CD4-positive, alpha-beta memory T cell (primary cell): ENCODE measurements at regions not wholly inside any gene's neighbourhood (a gene's known extent, or its start where the extent isn't known, plus 50 kb on each side); places are given as distances from the start of the nearest gene placed in this dataset.

Experiments used
- CTCF ChIA-PET: fragments of 350-600 bp; sonication (Branson Sonifier 250); formaldehyde crosslinking; loops from one replicate; lab custom pipeline; 2021; ENCODE audit warnings: inconsistent platforms; ENCODE audit not compliant: partially characterized antibody; lab: Charles Lee
- POLR2A ChIA-PET: fragments of 350-600 bp; sonication (Branson Sonifier 250); formaldehyde crosslinking; loops from one replicate; lab custom pipeline; 2021; ENCODE audit not compliant: partially characterized antibody; lab: Charles Lee
- DNase-seq, 5 donors: peaks; one replicate each; pipeline versions ENCODE4 v3.0.0 to v3.0.0-alpha.2; 2020 to 2022; ENCODE audit warnings: mixed read lengths in 1 of 5
- H3K27ac ChIP-seq: one replicate; pipeline ENCODE4 v1.7.0; 2013; ENCODE audit warnings: low read depth, low read length
- H3K27me3 ChIP-seq: 2 replicates; pipeline ENCODE4 v1.7.0; 2013; ENCODE audit warnings: mild to moderate bottlenecking, low read length, moderate library complexity; ENCODE audit not compliant: insufficient read depth
- H3K36me3 ChIP-seq: 2 replicates; pipeline ENCODE4 v1.7.0; 2013; ENCODE audit warnings: mild to moderate bottlenecking, low read length, moderate library complexity; ENCODE audit not compliant: insufficient read depth
- H3K4me1 ChIP-seq: 2 replicates; pipeline ENCODE4 v1.7.0; 2013; ENCODE audit warnings: mild to moderate bottlenecking, low read length, moderate library complexity; ENCODE audit not compliant: insufficient read depth
- H3K4me3 ChIP-seq, 2 donors: one replicate each; pipeline ENCODE4 v1.7.0; 2013; ENCODE audit warnings: low read length in 2 of 2, mild to moderate bottlenecking in 1 of 2
- H3K9me3 ChIP-seq, 2 donors: one replicate each; pipeline ENCODE4 v1.7.0; 2013; ENCODE audit warnings: low read length in 2 of 2, control low read depth in 1 of 2; ENCODE audit not compliant: control insufficient read depth in 1 of 2
- H3K27ac Mint-ChIP-seq, 7 donors: one replicate each; pipeline ENCODE4 v1.8.0; 2020 to 2021; ENCODE audit warnings: mixed read lengths in 7 of 7, mild to moderate bottlenecking in 6 of 7, inconsistent platforms in 3 of 7, moderate library complexity in 3 of 7
- H3K27me3 Mint-ChIP-seq, 2 donors: one replicate each; pipeline ENCODE4 v1.8.0; 2020 to 2021; ENCODE audit warnings: mixed read lengths in 2 of 2
- H3K36me3 Mint-ChIP-seq, 2 donors: one replicate each; pipeline ENCODE4 v1.8.0; 2020 to 2021; ENCODE audit warnings: mixed read lengths in 2 of 2, inconsistent platforms in 1 of 2, mild to moderate bottlenecking in 1 of 2
- H3K4me1 Mint-ChIP-seq, 4 donors: one replicate each; pipeline ENCODE4 v1.8.0; 2020 to 2021; ENCODE audit warnings: mixed read lengths in 4 of 4, mild to moderate bottlenecking in 1 of 4
- H3K4me3 Mint-ChIP-seq, 8 donors: one replicate each; pipeline ENCODE4 v1.8.0; 2020 to 2021; ENCODE audit warnings: mixed read lengths in 8 of 8, mild to moderate bottlenecking in 7 of 8, moderate library complexity in 6 of 8, inconsistent platforms in 3 of 8
- H3K9me3 Mint-ChIP-seq, 8 donors: one replicate each; pipeline ENCODE4 v1.8.0; 2020 to 2021; ENCODE audit warnings: mixed read lengths in 8 of 8, mild to moderate bottlenecking in 5 of 8, inconsistent platforms in 3 of 8, moderate library complexity in 1 of 8
- intact Hi-C: fragments of 100-400 bp; cut with micrococcal nuclease; formaldehyde crosslinking; loops from one replicate; pipeline ENCODE4 v1.15.1; 2023

- CTCF ChIA-PET, result no interaction called here
- no peaks in the 10 kb centered on the region for H3K4me1 Mint-ChIP-seq
- Histone ChIP-seq H3K27ac (no peak overlapping the region), H3K36me3 (no peaks in the 10 kb centered on the region), H3K27me3 (no peaks in the 10 kb centered on the region), H3K9me3 (no peaks in the 10 kb centered on the region), H3K4me1 (no peaks in the 10 kb centered on the region), H3K4me3 (no peak overlapping the region)
- no peak overlapping the region for H3K27ac Mint-ChIP-seq
- POLR2A ChIA-PET, result no interaction called here
- peaks cover 0 to 17% (median 7%) of the 10 kb centered on the region in 8 donors for H3K9me3 Mint-ChIP-seq
- no peak for DNase-seq
- intact Hi-C loops, result no loop called here
- no peaks in the 10 kb centered on the region for H3K36me3 Mint-ChIP-seq
- H3K4me3 Mint-ChIP-seq, result no peak overlapping the region
- no peaks in the 10 kb centered on the region for H3K27me3 Mint-ChIP-seq
Measured at GRCh38 chr4:62168681-62169080, 968.6 kb downstream of the ADGRL3 start.

- Mint-ChIP-seq H3K36me3 (no peaks in the 10 kb centered on the region), H3K4me1 (no peaks in the 10 kb centered on the region), H3K27me3 (no peaks in the 10 kb centered on the region), H3K9me3 (peaks cover 4 to 29% (median 12%) of the 10 kb centered on the region in 8 donors), H3K4me3 (no peak overlapping the region), H3K27ac (no peak overlapping the region)
- H3K4me1 ChIP-seq, result no peaks in the 10 kb centered on the region
- H3K36me3 ChIP-seq, result no peaks in the 10 kb centered on the region
- H3K27me3 ChIP-seq, result no peaks in the 10 kb centered on the region
- CTCF ChIA-PET, result no interaction called here
- no peak for DNase-seq
- no peak overlapping the region for H3K4me3 ChIP-seq
- no peak overlapping the region for H3K27ac ChIP-seq
- no peaks in the 10 kb centered on the region for H3K9me3 ChIP-seq
- intact Hi-C loops, result no loop called here
- POLR2A ChIA-PET, result no interaction called here
Measured at GRCh38 chr4:62162606-62163005, 962.5 kb downstream of the ADGRL3 start.

- H3K27me3 ChIP-seq, result no peaks in the 10 kb centered on the region
- Mint-ChIP-seq H3K27ac (no peak overlapping the region), H3K27me3 (no peaks in the 10 kb centered on the region), H3K9me3 (peaks cover 4 to 29% (median 10%) of the 10 kb centered on the region in 8 donors), H3K4me3 (no peak overlapping the region), H3K36me3 (no peaks in the 10 kb centered on the region), H3K4me1 (no peaks in the 10 kb centered on the region)
- no peak for DNase-seq
- H3K4me3 ChIP-seq, result no peak overlapping the region
- no peak overlapping the region for H3K27ac ChIP-seq
- POLR2A ChIA-PET, result no interaction called here
- intact Hi-C loops, result no loop called here
- no peaks in the 10 kb centered on the region for H3K36me3 ChIP-seq
- H3K4me1 ChIP-seq, result no peaks in the 10 kb centered on the region
- no peaks in the 10 kb centered on the region for H3K9me3 ChIP-seq
- CTCF ChIA-PET, result no interaction called here
Measured at GRCh38 chr4:62161446-62161845, 961.3 kb downstream of the ADGRL3 start.

GRCh38 chr4:62159876-62160275 is 959.8 kb downstream of the ADGRL3 start:
- no peaks in the 10 kb centered on the region for H3K4me1 ChIP-seq
- no peak overlapping the region for H3K4me3 ChIP-seq
- H3K9me3 ChIP-seq, result no peaks in the 10 kb centered on the region
- no peaks in the 10 kb centered on the region for H3K27me3 ChIP-seq
- H3K36me3 ChIP-seq, result no peaks in the 10 kb centered on the region
- no peak overlapping the region for H3K4me3 Mint-ChIP-seq
- no peaks in the 10 kb centered on the region for H3K27me3 Mint-ChIP-seq
- H3K9me3 Mint-ChIP-seq, result peaks cover 4 to 26% (median 9%) of the 10 kb centered on the region in 8 donors
- no peak for DNase-seq
- ChIA-PET POLR2A (no interaction called here), CTCF (no interaction called here)
- no peak overlapping the region for H3K27ac Mint-ChIP-seq
- H3K4me1 Mint-ChIP-seq, result no peaks in the 10 kb centered on the region
- no peak overlapping the region for H3K27ac ChIP-seq
- intact Hi-C loops, result no loop called here
- no peaks in the 10 kb centered on the region for H3K36me3 Mint-ChIP-seq

- H3K27ac Mint-ChIP-seq, result no peak overlapping the region
- DNase-seq, result no peak
- no peak overlapping the region for H3K4me3 ChIP-seq
- no peaks in the 10 kb centered on the region for H3K27me3 ChIP-seq
- POLR2A ChIA-PET, result no interaction called here
- no peak overlapping the region for H3K4me3 Mint-ChIP-seq
- no peaks in the 10 kb centered on the region for H3K9me3 ChIP-seq
- no peak overlapping the region for H3K27ac ChIP-seq
- no peaks in the 10 kb centered on the region for H3K36me3 ChIP-seq
- H3K36me3 Mint-ChIP-seq, result no peaks in the 10 kb centered on the region
- peaks cover 4 to 26% (median 8%) of the 10 kb centered on the region in 8 donors for H3K9me3 Mint-ChIP-seq
- intact Hi-C loops, result no loop called here
- CTCF ChIA-PET, result no interaction called here
- H3K4me1 Mint-ChIP-seq, result no peaks in the 10 kb centered on the region
- H3K27me3 Mint-ChIP-seq, result no peaks in the 10 kb centered on the region
- no peaks in the 10 kb centered on the region for H3K4me1 ChIP-seq
Measured at GRCh38 chr4:62159306-62159705, 959.2 kb downstream of the ADGRL3 start.

GRCh38 chr4:62156205-62156604 is 956.1 kb downstream of the ADGRL3 start:
- Mint-ChIP-seq H3K27me3 (no peaks in the 10 kb centered on the region), H3K9me3 (peaks cover 4 to 22% (median 15%) of the 10 kb centered on the region in 8 donors), H3K4me3 (no peak overlapping the region), H3K36me3 (no peaks in the 10 kb centered on the region), H3K27ac (no peak overlapping the region), H3K4me1 (no peaks in the 10 kb centered on the region)
- no peaks in the 10 kb centered on the region for H3K27me3 ChIP-seq
- no peak for DNase-seq
- no peaks in the 10 kb centered on the region for H3K36me3 ChIP-seq
- no peak overlapping the region for H3K4me3 ChIP-seq
- no peak overlapping the region for H3K27ac ChIP-seq
- CTCF ChIA-PET, result no interaction called here
- H3K4me1 ChIP-seq, result no peaks in the 10 kb centered on the region
- POLR2A ChIA-PET, result no interaction called here
- intact Hi-C loops, result no loop called here
- no peaks in the 10 kb centered on the region for H3K9me3 ChIP-seq

- intact Hi-C loops, result no loop called here
Measured at GRCh38 chr4:62145276-62145675, 945.1 kb downstream of the ADGRL3 start.

GRCh38 chr4:62144431-62144830 is 944.3 kb downstream of the ADGRL3 start:
- no peak overlapping the region for H3K27ac Mint-ChIP-seq
- H3K9me3 ChIP-seq, result peaks cover 0 to 4% of the 10 kb centered on the region in 2 donors
- peaks cover 0 to 22% (median 8%) of the 10 kb centered on the region in 8 donors for H3K9me3 Mint-ChIP-seq
- H3K4me3 Mint-ChIP-seq, result no peak overlapping the region
- H3K4me1 Mint-ChIP-seq, result no peaks in the 10 kb centered on the region
- no peak for DNase-seq
- H3K27me3 Mint-ChIP-seq, result no peaks in the 10 kb centered on the region
- H3K4me3 ChIP-seq, result no peak overlapping the region
- H3K27ac ChIP-seq, result no peak overlapping the region
- ChIA-PET CTCF (no interaction called here), POLR2A (no interaction called here)
- no peaks in the 10 kb centered on the region for H3K36me3 ChIP-seq
- H3K36me3 Mint-ChIP-seq, result no peaks in the 10 kb centered on the region
- no peaks in the 10 kb centered on the region for H3K27me3 ChIP-seq
- H3K4me1 ChIP-seq, result no peaks in the 10 kb centered on the region
- intact Hi-C loops, result no loop called here

More at GRCh38 chr4:62145276-62145675, 945.1 kb downstream of the ADGRL3 start:
- H3K9me3 Mint-ChIP-seq, result peaks cover 0 to 22% (median 8%) of the 10 kb centered on the region in 8 donors
- no peak for DNase-seq
- POLR2A ChIA-PET, result no interaction called here
- Histone ChIP-seq H3K27ac (no peak overlapping the region), H3K27me3 (no peaks in the 10 kb centered on the region), H3K4me1 (no peaks in the 10 kb centered on the region), H3K36me3 (no peaks in the 10 kb centered on the region), H3K4me3 (no peak overlapping the region), H3K9me3 (peaks cover 0 to 4% of the 10 kb centered on the region in 2 donors)
- CTCF ChIA-PET, result no interaction called here
- H3K4me3 Mint-ChIP-seq, result no peak overlapping the region
- H3K4me1 Mint-ChIP-seq, result no peaks in the 10 kb centered on the region
- H3K27ac Mint-ChIP-seq, result no peak overlapping the region
- H3K36me3 Mint-ChIP-seq, result no peaks in the 10 kb centered on the region
- no peaks in the 10 kb centered on the region for H3K27me3 Mint-ChIP-seq
